ENCODE measurements at regions not wholly inside any gene's neighbourhood (a gene's known extent, or its start where the extent isn't known, plus 50 kb on each side); places are given as distances from the start of the nearest gene placed in this dataset.

DNA sequence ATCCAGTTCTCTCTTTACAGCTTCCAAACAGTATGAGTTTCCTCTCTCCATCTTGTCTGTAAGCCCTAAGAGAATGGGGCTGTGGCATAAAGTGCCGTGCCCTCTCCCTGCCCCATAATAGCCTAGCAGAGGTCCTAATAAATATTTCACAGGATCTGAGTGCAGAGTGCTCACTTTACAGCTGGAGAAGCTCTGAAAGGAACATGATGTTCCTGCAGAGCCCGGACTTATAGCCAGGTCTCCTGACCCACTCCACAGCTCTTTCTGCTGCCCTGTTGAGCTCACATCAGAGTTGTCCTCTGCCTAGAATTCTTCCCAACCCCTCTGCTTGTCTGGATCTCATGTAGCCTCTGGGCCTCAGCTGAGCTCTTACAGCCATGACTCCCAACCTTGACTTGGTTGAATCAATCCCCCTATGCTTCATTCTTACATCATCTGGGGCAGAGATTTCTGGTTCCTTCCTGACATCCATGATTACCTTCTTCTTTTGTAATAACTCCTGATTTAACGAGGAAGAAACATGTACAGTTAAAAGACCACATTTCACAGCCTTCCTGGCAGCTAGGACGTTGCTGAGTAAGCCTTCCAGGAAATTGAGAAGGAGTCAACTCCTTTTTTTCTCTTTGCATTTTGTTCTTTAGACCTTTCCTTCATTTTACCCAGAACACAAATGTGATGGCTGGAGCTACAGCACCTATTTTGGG, 135.3 kb downstream of the RPLP1 start:
- Histone ChIP-seq H3K4me2 (ENCODE audit: low read length) (no peak overlapping the region), H3K79me2 (ENCODE audit: control insufficient read depth, low read length) (no peaks in the 10 kb centered on the region), H3K4me1 (ENCODE audit: control insufficient read depth, low read length) (peaks cover 11% of the 10 kb centered on the region), H4K20me1 (ENCODE audit: control insufficient read depth, insufficient read depth, low read depth, low read length) (no peaks in the 10 kb centered on the region), H3K27ac (ENCODE audit: low read depth, low read length) (no peak overlapping the region), H3F3A (ENCODE audit: control insufficient read depth, insufficient read depth) (no peaks in the 10 kb centered on the region), H3K27me3 (ENCODE audit: control insufficient read depth, low read length) (peaks cover 3% of the 10 kb centered on the region; the same call in 1 of the 2 replicates), H3K4me3 (ENCODE audit: low read length) (no peak overlapping the region), H3K36me3 (ENCODE audit: control insufficient read depth, low read length) (no peaks in the 10 kb centered on the region), H3K9me3 (ENCODE audit: control insufficient read depth, insufficient read depth, low read length) (no peaks in the 10 kb centered on the region), H3K9me2 (replicated peaks; ENCODE audit: control insufficient read depth, low read length) (no peaks in the 10 kb centered on the region)
- no peak for TF ChIP-seq EZH2phosphoT487 (IDR thresholded peaks at IDR 0.05; ENCODE audit: borderline replicate concordance, low read length)
- TF ChIP-seq, protein P1, sequence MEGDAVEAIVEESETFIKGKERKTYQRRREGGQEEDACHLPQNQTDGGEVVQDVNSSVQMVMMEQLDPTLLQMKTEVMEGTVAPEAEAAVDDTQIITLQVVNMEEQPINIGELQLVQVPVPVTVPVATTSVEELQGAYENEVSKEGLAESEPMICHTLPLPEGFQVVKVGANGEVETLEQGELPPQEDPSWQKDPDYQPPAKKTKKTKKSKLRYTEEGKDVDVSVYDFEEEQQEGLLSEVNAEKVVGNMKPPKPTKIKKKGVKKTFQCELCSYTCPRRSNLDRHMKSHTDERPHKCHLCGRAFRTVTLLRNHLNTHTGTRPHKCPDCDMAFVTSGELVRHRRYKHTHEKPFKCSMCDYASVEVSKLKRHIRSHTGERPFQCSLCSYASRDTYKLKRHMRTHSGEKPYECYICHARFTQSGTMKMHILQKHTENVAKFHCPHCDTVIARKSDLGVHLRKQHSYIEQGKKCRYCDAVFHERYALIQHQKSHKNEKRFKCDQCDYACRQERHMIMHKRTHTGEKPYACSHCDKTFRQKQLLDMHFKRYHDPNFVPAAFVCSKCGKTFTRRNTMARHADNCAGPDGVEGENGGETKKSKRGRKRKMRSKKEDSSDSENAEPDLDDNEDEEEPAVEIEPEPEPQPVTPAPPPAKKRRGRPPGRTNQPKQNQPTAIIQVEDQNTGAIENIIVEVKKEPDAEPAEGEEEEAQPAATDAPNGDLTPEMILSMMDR (IDR thresholded peaks at IDR 0.05; ENCODE audit: low read depth, low read length, poor library complexity, severe bottlenecking) = no peak

DNA sequence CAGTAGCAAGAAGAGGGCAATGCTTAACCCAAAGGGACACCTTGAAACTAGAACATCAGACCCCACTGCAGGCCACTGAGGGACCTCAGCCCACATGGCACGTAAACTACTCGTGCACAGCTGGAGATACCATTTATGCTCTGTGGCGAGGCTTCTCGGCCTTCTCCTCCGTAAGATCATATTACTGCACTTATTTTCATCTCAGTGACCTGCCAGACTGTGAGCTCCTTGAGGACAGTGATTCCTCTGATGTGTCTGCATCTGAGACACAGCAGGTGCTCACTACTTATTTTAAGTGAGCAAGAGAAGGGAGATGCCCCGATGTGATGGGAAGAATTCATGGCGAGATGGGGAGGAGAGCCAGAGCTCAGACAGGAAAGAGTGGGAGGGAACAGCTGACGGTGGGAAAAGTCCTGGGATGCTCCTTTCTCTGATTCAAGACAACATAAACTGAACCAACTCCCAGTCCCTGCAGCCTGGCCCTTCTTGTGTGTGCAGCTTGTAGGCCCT, 137.6 kb downstream of the RPLP1 start:
- no peak overlapping the region for H3K4me2 ChIP-seq (ENCODE audit: low read length)
- H3K9me2 ChIP-seq (replicated peaks; ENCODE audit: control insufficient read depth, low read length) = no peaks in the 10 kb centered on the region
- no peak overlapping the region for H3K4me3 ChIP-seq (ENCODE audit: low read length)
- peaks cover 12% of the 10 kb centered on the region for H3K27me3 ChIP-seq (ENCODE audit: control insufficient read depth, low read length)
- no peaks in the 10 kb centered on the region for H4K20me1 ChIP-seq (ENCODE audit: control insufficient read depth, insufficient read depth, low read depth, low read length)
- no peaks in the 10 kb centered on the region for H3K36me3 ChIP-seq (ENCODE audit: control insufficient read depth, low read length)
- H3K27ac ChIP-seq (ENCODE audit: low read depth, low read length) = no peak overlapping the region
- no peaks in the 10 kb centered on the region for H3K4me1 ChIP-seq (ENCODE audit: control insufficient read depth, low read length)
- no peaks in the 10 kb centered on the region for H3K9me3 ChIP-seq (ENCODE audit: control insufficient read depth, insufficient read depth, low read length)
- no peaks in the 10 kb centered on the region for H3K79me2 ChIP-seq (ENCODE audit: control insufficient read depth, low read length)
- H3F3A ChIP-seq (ENCODE audit: control insufficient read depth, insufficient read depth) = no peaks in the 10 kb centered on the region
- TF ChIP-seq EZH2phosphoT487 (IDR thresholded peaks at IDR 0.05; ENCODE audit: borderline replicate concordance, low read length) = no peak
- TF ChIP-seq, protein P1 (IDR thresholded peaks at IDR 0.05; ENCODE audit: low read depth, low read length, poor library complexity, severe bottlenecking) = no peak

DNA sequence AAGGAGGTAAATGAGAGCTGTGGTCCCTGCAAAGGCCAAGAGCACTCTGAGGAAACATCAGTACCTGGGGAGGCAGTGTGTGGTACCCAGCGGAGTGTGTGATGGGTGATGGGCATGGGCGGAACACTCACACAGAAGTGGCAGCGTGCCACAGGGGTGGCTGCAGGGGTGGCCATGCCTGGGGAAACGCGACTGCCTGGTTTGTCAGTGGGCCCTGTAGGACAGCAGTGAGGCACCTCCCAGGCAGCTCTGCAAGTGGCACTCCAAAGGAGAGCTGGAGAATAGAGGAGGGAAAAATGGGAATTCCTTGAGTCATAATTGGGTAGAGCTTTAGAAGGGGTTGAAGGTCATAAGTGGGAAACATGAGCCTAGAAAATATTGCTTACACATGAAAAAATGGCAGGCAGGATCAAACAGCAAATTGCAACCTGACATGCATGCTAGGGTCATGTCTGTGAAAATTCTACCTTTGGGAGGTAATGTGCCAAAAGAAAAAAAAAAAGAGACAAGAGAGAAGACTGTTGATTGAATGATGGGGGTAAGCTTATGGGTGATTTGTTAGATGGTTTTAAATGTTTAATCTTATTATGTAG, 138.4 kb downstream of the RPLP1 start:
- no peaks in the 10 kb centered on the region for H3F3A ChIP-seq (ENCODE audit: control insufficient read depth, insufficient read depth)
- no peak overlapping the region for H3K4me2 ChIP-seq (ENCODE audit: low read length)
- peaks cover 17% of the 10 kb centered on the region for H3K27me3 ChIP-seq (ENCODE audit: control insufficient read depth, low read length)
- TF ChIP-seq, protein P1 (IDR thresholded peaks at IDR 0.05; ENCODE audit: low read depth, low read length, poor library complexity, severe bottlenecking) = no peak
- no peak for TF ChIP-seq EZH2phosphoT487 (IDR thresholded peaks at IDR 0.05; ENCODE audit: borderline replicate concordance, low read length)
- H3K79me2 ChIP-seq (ENCODE audit: control insufficient read depth, low read length) = no peaks in the 10 kb centered on the region
- no peaks in the 10 kb centered on the region for H3K9me3 ChIP-seq (ENCODE audit: control insufficient read depth, insufficient read depth, low read length)
- H3K4me3 ChIP-seq (ENCODE audit: low read length) = no peak overlapping the region
- H4K20me1 ChIP-seq (ENCODE audit: control insufficient read depth, insufficient read depth, low read depth, low read length) = no peaks in the 10 kb centered on the region
- no peaks in the 10 kb centered on the region for H3K36me3 ChIP-seq (ENCODE audit: control insufficient read depth, low read length)
- no peaks in the 10 kb centered on the region for H3K4me1 ChIP-seq (ENCODE audit: control insufficient read depth, low read length)
- H3K27ac ChIP-seq (ENCODE audit: low read depth, low read length) = no peak overlapping the region
- no peaks in the 10 kb centered on the region for H3K9me2 ChIP-seq (replicated peaks; ENCODE audit: control insufficient read depth, low read length)

Data from DOHH2 (cell line).